Tibial artery (tissue), 4 donors: ENCODE measurements at regions not wholly inside any gene's neighbourhood (a gene's known extent, or its start where the extent isn't known, plus 50 kb on each side); places are given as distances from the start of the nearest gene placed in this dataset.

Source experiments
- DNase-seq, 2 donors: peaks; one replicate each; pipeline ENCODE4 v3.0.0-alpha.2; 2019
- H3K27ac ChIP-seq, 2 donors: fragments of 200-600 bp; sonication (generic) in 1 of 2; 1 replicate in 1 of 2; 2 replicates in 1 of 2; pipeline ENCODE4 v1.5.1; 2018 to 2019; ENCODE audit warnings: mild to moderate bottlenecking in 1 of 2
- H3K27me3 ChIP-seq, 2 donors: fragments of 200-600 bp; sonication (generic) in 1 of 2; one replicate each; pipeline versions ENCODE4 v1.5.1 to v1.6.0; 2016 to 2019
- H3K36me3 ChIP-seq, 3 donors: fragments of 200-600 bp; sonication (generic) in 2 of 3; one replicate each; pipeline ENCODE4 v1.5.1; 2016 to 2019; ENCODE audit warnings: mild to moderate bottlenecking in 2 of 3
- H3K4me1 ChIP-seq, 4 donors: fragments of 200-600 bp; sonication (generic) in 2 of 4; 1 replicate in 3 of 4; 2 replicates in 1 of 4; pipeline ENCODE4 v1.5.1; 2016 to 2019
- H3K4me3 ChIP-seq, 2 donors: fragments of 200-600 bp; sonication (generic) in 1 of 2; 1 replicate in 1 of 2; 2 replicates in 1 of 2; pipeline ENCODE4 v1.5.1; 2018 to 2019; ENCODE audit warnings: mild to moderate bottlenecking in 2 of 2
- H3K9me3 ChIP-seq, 3 donors: fragments of 200-600 bp; sonication (generic) in 1 of 3; one replicate each; pipeline ENCODE4 v1.5.1; 2016 to 2019
- CTCF ChIP-seq, 2 experiments: fragments of 200-600 bp in 1 of 2; fragments of 450-650 bp in 1 of 2; IDR thresholded peaks; one replicate each; pipeline ENCODE4 v1.5.1; 2017 to 2019; ENCODE audit warnings: antibody characterized with exemption in 2 of 2, mild to moderate bottlenecking in 1 of 2, moderate library complexity in 1 of 2
- intact Hi-C: fragments of 100-400 bp; cut with DNase I; formaldehyde crosslinking; loops from one replicate; pipeline ENCODE4 v1.15.0; 2023; ENCODE audit warnings: low total_unique reads

DNA sequence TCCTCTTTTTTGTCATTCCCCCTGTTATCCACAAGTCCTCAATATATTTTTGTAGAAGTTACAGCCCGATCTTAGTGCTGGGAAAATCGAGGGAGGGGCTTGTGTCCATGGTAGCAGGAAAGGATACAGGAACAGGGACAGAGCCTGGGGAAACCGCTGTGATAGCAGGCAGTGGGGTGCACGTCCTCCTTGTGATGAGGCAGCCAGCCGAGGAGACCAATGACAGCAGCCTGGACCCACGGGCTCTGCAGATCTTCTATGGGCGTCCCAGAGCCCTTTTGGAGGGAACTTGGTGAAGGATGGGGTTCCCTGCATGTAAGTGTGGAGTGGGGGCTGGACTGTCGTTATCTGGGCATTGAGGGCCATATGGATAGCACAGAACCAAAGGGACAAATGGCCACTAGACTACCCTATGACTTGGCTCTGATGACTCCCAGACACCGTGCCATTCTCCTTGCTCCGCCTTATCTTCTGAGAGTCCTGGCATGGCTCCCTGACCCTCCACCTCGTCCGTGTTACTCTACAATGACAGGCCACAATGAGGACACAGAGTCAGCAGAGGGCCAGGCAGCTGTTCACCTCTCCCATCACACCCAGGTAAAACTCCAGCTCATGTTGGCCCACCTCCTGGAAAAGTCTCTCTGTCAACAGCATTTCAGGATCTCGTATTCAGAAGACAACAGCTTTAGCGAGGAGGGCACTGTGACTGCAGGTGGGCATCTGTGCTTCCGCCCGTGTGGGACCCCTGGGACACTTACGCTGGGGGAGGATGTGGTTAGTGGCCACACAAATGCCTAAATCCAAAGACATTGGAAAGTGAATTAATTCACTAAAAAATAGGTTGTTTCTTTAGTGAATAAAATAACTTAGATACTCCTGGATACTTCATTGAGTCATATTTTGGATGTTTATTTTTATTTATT, 100.1 kb downstream of the VAPA start:
- no peaks in the 10 kb centered on the region for H3K36me3 ChIP-seq
- no peak for DNase-seq
- no peaks in the 10 kb centered on the region for H3K27me3 ChIP-seq
- intact Hi-C loops: loop anchor here (10.0 kb wide), 1 partner anchor 441 kb away; the partner anchor contains the start of gene APCDD1
- TF ChIP-seq CTCF (IDR thresholded peaks at IDR 0.05): no peak
- peaks cover 0 to 64% (median 40%) of the 10 kb centered on the region in 4 donors for H3K4me1 ChIP-seq
- no peak overlapping the region for H3K4me3 ChIP-seq
- peak overlapping the region; percentile 67 to 72 for H3K27ac ChIP-seq
- no peaks in the 10 kb centered on the region for H3K9me3 ChIP-seq

DNA sequence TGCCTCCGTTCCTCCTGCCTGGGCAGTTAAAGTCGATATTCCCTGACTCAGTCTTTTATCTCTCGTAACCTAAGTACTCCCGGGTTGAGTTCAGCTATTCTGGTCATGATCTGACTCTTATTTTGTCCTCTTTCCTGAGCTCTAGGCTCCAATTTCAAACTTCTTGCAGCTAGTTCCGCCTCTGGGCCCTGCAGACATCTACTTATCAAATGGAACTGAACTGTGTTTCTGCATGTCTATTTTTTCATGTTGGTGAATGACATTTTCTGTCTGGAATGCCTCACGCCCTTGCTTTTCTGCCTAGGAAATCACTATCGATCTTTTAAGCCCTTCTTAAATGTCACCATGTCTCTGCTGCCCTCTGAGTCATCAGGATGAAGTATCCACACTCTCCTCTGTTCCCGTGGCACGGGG, 101.5 kb downstream of the VAPA start:
- intact Hi-C loops: loop anchor here (10.0 kb wide), 1 partner anchor 440 kb away; the partner anchor contains the start of gene APCDD1
- TF ChIP-seq CTCF (IDR thresholded peaks at IDR 0.05): no peak
- H3K9me3 ChIP-seq: no peaks in the 10 kb centered on the region
- no peaks in the 10 kb centered on the region for H3K27me3 ChIP-seq
- peak overlapping the region; percentile 67 to 72 for H3K27ac ChIP-seq
- H3K4me1 ChIP-seq: peaks cover 0 to 53% (median 31%) of the 10 kb centered on the region in 4 donors
- no peak for DNase-seq
- no peaks in the 10 kb centered on the region for H3K36me3 ChIP-seq
- no peak overlapping the region for H3K4me3 ChIP-seq

DNA sequence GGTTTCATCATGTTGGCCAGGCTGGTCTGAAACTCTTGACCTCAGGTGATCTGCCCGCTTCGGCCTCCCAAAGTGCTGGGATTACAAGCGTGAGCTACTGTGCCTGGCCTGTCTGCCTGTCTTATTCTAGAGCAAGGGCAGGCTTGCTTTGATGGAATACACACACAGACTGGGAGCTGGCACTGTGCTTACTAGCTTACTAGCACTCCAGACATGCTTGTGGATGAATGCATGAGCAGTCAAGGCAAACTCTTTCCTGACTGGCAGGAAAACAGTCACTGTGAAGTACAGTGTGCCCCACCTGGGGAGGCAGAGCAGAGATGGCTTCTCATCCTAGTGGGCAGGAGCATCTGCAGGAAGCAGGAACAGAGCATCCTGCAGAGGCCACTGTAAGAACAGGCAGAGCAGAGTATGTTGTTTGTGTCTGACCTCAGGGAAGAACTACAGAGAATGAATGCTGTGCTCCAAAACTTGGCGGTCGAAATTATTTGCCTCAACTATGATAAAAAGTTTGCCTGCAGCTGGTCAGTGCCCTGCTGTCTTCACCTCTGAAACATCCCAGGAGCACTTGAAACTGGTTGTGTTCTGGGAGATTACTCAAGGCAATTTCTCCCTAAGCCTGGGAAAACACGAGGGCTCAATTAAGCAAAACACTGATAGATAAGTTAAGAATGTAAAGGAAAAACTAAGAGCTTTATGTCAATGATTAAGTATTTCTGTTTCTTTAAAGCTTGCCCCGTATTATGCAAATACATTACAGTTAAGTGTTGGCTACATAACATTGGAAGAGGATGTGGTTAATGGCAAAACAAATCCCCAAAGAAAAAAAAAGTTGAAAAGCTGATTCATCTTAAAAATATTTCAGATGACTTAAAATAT, 102.4 kb downstream of the VAPA start:
- peak in 1 of 2 experiments; percentile 34 for TF ChIP-seq CTCF (IDR thresholded peaks at IDR 0.05)
- DNase-seq: no peak
- Histone ChIP-seq H3K4me3 (no peak overlapping the region), H3K36me3 (no peaks in the 10 kb centered on the region), H3K27ac (peak overlapping the region; percentile 67 to 72), H3K27me3 (no peaks in the 10 kb centered on the region), H3K4me1 (peaks cover 0 to 46% (median 26%) of the 10 kb centered on the region in 4 donors), H3K9me3 (no peaks in the 10 kb centered on the region)
- intact Hi-C loops: loop anchor here (10.0 kb wide), 1 partner anchor 439 kb away; the partner anchor contains the start of gene APCDD1

DNA sequence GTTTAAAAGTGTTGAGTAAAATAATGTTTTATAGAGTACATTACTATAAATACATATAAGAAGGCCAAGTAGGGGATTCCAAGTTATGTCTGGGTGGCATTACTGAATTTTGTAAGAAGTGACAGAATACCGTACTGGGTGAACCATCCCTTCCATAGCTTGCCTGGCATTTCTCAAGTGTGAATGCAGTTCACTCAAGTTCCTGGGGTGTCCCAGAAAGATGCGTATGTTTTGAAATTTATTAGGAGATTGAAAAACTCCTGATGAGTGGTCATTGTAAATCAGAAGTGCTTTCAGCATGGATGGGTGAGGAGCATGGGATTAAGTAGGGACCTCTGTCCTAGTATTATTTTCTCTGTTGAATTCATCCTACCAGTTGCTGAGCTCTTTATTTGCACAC, 103.2 kb downstream of the VAPA start:
- Histone ChIP-seq H3K27ac (peak overlapping the region; percentile 67 to 72), H3K4me3 (no peak overlapping the region), H3K36me3 (no peaks in the 10 kb centered on the region), H3K27me3 (no peaks in the 10 kb centered on the region), H3K4me1 (peaks cover 0 to 37% (median 18%) of the 10 kb centered on the region in 4 donors), H3K9me3 (no peaks in the 10 kb centered on the region)
- intact Hi-C loops: loop anchor here (10.0 kb wide), 1 partner anchor 438 kb away; the partner anchor contains the start of gene APCDD1
- no peak for DNase-seq
- no peak for TF ChIP-seq CTCF (IDR thresholded peaks at IDR 0.05)

GRCh38 chr18:10018289-10018688, 104.5 kb downstream of the VAPA start:
- no peaks in the 10 kb centered on the region for H3K36me3 ChIP-seq
- DNase-seq: no peak
- H3K27me3 ChIP-seq: no peaks in the 10 kb centered on the region
- H3K9me3 ChIP-seq: no peaks in the 10 kb centered on the region
- H3K4me1 ChIP-seq: peaks cover 0 to 30% (median 16%) of the 10 kb centered on the region in 4 donors
- no peak overlapping the region for H3K27ac ChIP-seq
- H3K4me3 ChIP-seq: no peak overlapping the region
- no peak for TF ChIP-seq CTCF (IDR thresholded peaks at IDR 0.05)
- intact Hi-C loops: loop anchor here (10.0 kb wide), 1 partner anchor 437 kb away; the partner anchor contains the start of gene APCDD1
